CD14-positive monocyte (primary cell): ENCODE measurements at regions not wholly inside any gene's neighbourhood (a gene's known extent, or its start where the extent isn't known, plus 50 kb on each side); places are given as distances from the start of the nearest gene placed in this dataset.

ENCODE experiments used
- DNase-seq, 3 donors: peaks; one replicate each; pipeline ENCODE4 v3.0.0-alpha.2; 2011 to 2022
- H2AFZ ChIP-seq: 2 replicates; pipeline ENCODE4 v1.6.0; 2012; ENCODE audit warnings: mild to moderate bottlenecking, low read depth, low read length, inconsistent platforms; ENCODE audit not compliant: insufficient read depth, poor library complexity, severe bottlenecking
- H3K27ac ChIP-seq, 2 donors: 1 replicate in 1 of 2; 2 replicates in 1 of 2; pipeline ENCODE4 v1.5.1; 2012 to 2013; ENCODE audit warnings: low read length in 2 of 2, control low read depth in 1 of 2, inconsistent platforms in 1 of 2, low read depth in 1 of 2, mild to moderate bottlenecking in 1 of 2
- H3K27me3 ChIP-seq, 2 donors: one replicate each; pipeline versions ENCODE4 v1.6.0 to v1.6.1; 2011 to 2013; ENCODE audit warnings: low read length in 2 of 2; ENCODE audit not compliant: control insufficient read depth in 2 of 2, insufficient read depth in 2 of 2
- H3K36me3 ChIP-seq, 2 donors: replicated peaks in 1 of 2; 1 replicate in 1 of 2; 2 replicates in 1 of 2; pipeline versions ENCODE4 v1.5.1 to v1.6.1; 2012 to 2013; ENCODE audit warnings: low read length in 2 of 2, control low read depth in 1 of 2, inconsistent platforms in 1 of 2, mild to moderate bottlenecking in 1 of 2; ENCODE audit not compliant: insufficient read depth in 2 of 2, control insufficient read depth in 1 of 2
- H3K4me1 ChIP-seq, 2 donors: 1 replicate in 1 of 2; 2 replicates in 1 of 2; pipeline versions ENCODE4 v1.5.1 to v1.6.1; 2012 to 2013; ENCODE audit warnings: low read length in 2 of 2, control low read depth in 1 of 2, inconsistent platforms in 1 of 2, mild to moderate bottlenecking in 1 of 2, moderate library complexity in 1 of 2; ENCODE audit not compliant: insufficient read depth in 2 of 2, control insufficient read depth in 1 of 2
- H3K4me2 ChIP-seq: replicated peaks from 2 replicates; pipeline ENCODE3; 2012; ENCODE audit warnings: low read length, moderate library complexity, mild to moderate bottlenecking; ENCODE audit not compliant: poor library complexity, severe bottlenecking; ENCODE audit errors: extremely low read depth
- H3K4me3 ChIP-seq, 3 experiments: fragments of 200-600 bp in 1 of 3; sonication (generic) in 1 of 3; replicated peaks in 1 of 3; 1 replicate in 2 of 3; 2 replicates in 1 of 3; pipeline ENCODE4 v1.5.1; 2011 to 2013; ENCODE audit warnings: low read length in 3 of 3, mild to moderate bottlenecking in 3 of 3, control low read depth in 2 of 3, low read depth in 2 of 3, inconsistent platforms in 1 of 3, moderate library complexity in 1 of 3
- H3K79me2 ChIP-seq: 2 replicates; pipeline ENCODE4 v1.6.0; 2012; ENCODE audit warnings: mild to moderate bottlenecking, control low read depth, inconsistent platforms, low read length, moderate library complexity; ENCODE audit not compliant: insufficient read depth
- H3K9ac ChIP-seq: 2 replicates; pipeline ENCODE4 v1.6.0; 2017; ENCODE audit warnings: low read length, mild to moderate bottlenecking; ENCODE audit not compliant: insufficient read depth, poor library complexity, severe bottlenecking
- H3K9me3 ChIP-seq, 2 donors: replicated peaks in 1 of 2; 1 replicate in 1 of 2; 2 replicates in 1 of 2; pipeline versions ENCODE4 v1.5.1 to v1.6.1; 2012 to 2013; ENCODE audit warnings: low read length in 2 of 2, control low read depth in 1 of 2; ENCODE audit not compliant: control insufficient read depth in 1 of 2, insufficient read depth in 1 of 2
- H4K20me1 ChIP-seq: 2 replicates; pipeline ENCODE4 v1.6.0; 2012; ENCODE audit warnings: mild to moderate bottlenecking, low read length, control low read depth, moderate library complexity; ENCODE audit not compliant: insufficient read depth
- H3K27ac Mint-ChIP-seq, 7 donors: one replicate each; pipeline ENCODE4 v1.8.0; 2020; ENCODE audit warnings: mild to moderate bottlenecking in 7 of 7, mixed read lengths in 7 of 7, moderate library complexity in 6 of 7, inconsistent platforms in 2 of 7
- H3K27me3 Mint-ChIP-seq, 3 donors: one replicate each; pipeline ENCODE4 v1.8.0; 2021 to 2022; ENCODE audit warnings: low read depth in 3 of 3, mild to moderate bottlenecking in 3 of 3, mixed read lengths in 3 of 3, moderate library complexity in 3 of 3, inconsistent platforms in 1 of 3
- H3K36me3 Mint-ChIP-seq, 2 donors: one replicate each; pipeline ENCODE4 v1.8.0; 2020; ENCODE audit warnings: mixed read lengths in 2 of 2, inconsistent platforms in 1 of 2, mild to moderate bottlenecking in 1 of 2
- H3K4me1 Mint-ChIP-seq: one replicate; pipeline ENCODE4 v1.8.0; 2020; ENCODE audit warnings: mild to moderate bottlenecking, mixed read lengths
- H3K4me3 Mint-ChIP-seq, 2 donors: one replicate each; pipeline ENCODE4 v1.8.0; 2020; ENCODE audit warnings: mild to moderate bottlenecking in 2 of 2, mixed read lengths in 2 of 2, moderate library complexity in 1 of 2
- H3K9me3 Mint-ChIP-seq, 7 donors: one replicate each; pipeline ENCODE4 v1.8.0; 2020 to 2022; ENCODE audit warnings: mixed read lengths in 7 of 7, mild to moderate bottlenecking in 6 of 7, moderate library complexity in 6 of 7, inconsistent platforms in 2 of 7
- CTCF ChIP-seq: fragments of 200-600 bp; IDR thresholded peaks from one replicate; pipeline ENCODE4 v1.8.0; 2022; ENCODE audit warnings: antibody characterized with exemption, mild to moderate bottlenecking
- WGBS: methylation state at CpG from one replicate; pipeline ENCODE4 v1.1.5; 2013; ENCODE audit warnings: missing lambda C conversion rate; ENCODE audit not compliant: insufficient coverage; 5-methylcytosine and 5-hydroxymethylcytosine counted together
- intact Hi-C, 2 donors: fragments of 100-400 bp; cut with micrococcal nuclease; formaldehyde crosslinking; loops; one replicate each; pipeline versions ENCODE4 v1.15.0 to v1.15.1; 2023

- peaks cover 24 to 53% of the 10 kb centered on the region in 2 donors for H3K27me3 ChIP-seq
- peaks cover 0 to 16% of the 10 kb centered on the region in 2 donors for H3K9me3 ChIP-seq
- H4K20me1 ChIP-seq = no peaks in the 10 kb centered on the region
- intact Hi-C loops = no loop called here
- Mint-ChIP-seq H3K9me3 (peaks cover 0 to 4% (median 0%) of the 10 kb centered on the region in 7 donors), H3K36me3 (no peaks in the 10 kb centered on the region), H3K27ac (no peak overlapping the region), H3K27me3 (peaks cover 0 to 20% (median 19%) of the 10 kb centered on the region in 3 donors), H3K4me3 (peak overlapping the region in 1 of 2 donors; percentile 59), H3K4me1 (no peaks in the 10 kb centered on the region)
- H3K36me3 ChIP-seq = no peaks in the 10 kb centered on the region
- no peak overlapping the region for H3K4me3 ChIP-seq
- no peak for DNase-seq
- no peaks in the 10 kb centered on the region for H3K79me2 ChIP-seq
- H3K4me2 ChIP-seq = no peak overlapping the region
- H3K4me1 ChIP-seq = no peaks in the 10 kb centered on the region
- WGBS = 67% methylated on average over 5 of the region's 12 CpGs
- no peak overlapping the region for H3K9ac ChIP-seq
- TF ChIP-seq CTCF = no peak
- no peak overlapping the region for H2AFZ ChIP-seq
- no peak overlapping the region for H3K27ac ChIP-seq
These were observed 104.3 kb downstream of the EDN3 start for GRCh38 chr20:59404749-59405148.

- no peak for DNase-seq
- H3K4me3 ChIP-seq = no peak overlapping the region
- no peak overlapping the region for H3K9ac ChIP-seq
- H4K20me1 ChIP-seq = no peaks in the 10 kb centered on the region
- no peaks in the 10 kb centered on the region for H3K36me3 Mint-ChIP-seq
- H2AFZ ChIP-seq = no peak overlapping the region
- H3K27ac ChIP-seq = no peak overlapping the region
- H3K9me3 ChIP-seq = peaks cover 0 to 16% of the 10 kb centered on the region in 2 donors
- intact Hi-C loops = no loop called here
- H3K79me2 ChIP-seq = no peaks in the 10 kb centered on the region
- WGBS = 67% methylated on average over 7 of the region's 15 CpGs
- TF ChIP-seq CTCF = no peak
- H3K4me3 Mint-ChIP-seq = peak overlapping the region in 1 of 2 donors; percentile 7
- peaks cover 0 to 20% (median 19%) of the 10 kb centered on the region in 3 donors for H3K27me3 Mint-ChIP-seq
- H3K4me1 ChIP-seq = no peaks in the 10 kb centered on the region
- peaks cover 0 to 4% (median 0%) of the 10 kb centered on the region in 7 donors for H3K9me3 Mint-ChIP-seq
- H3K27me3 ChIP-seq = peaks cover 24 to 45% of the 10 kb centered on the region in 2 donors
- no peak overlapping the region for H3K27ac Mint-ChIP-seq
- no peaks in the 10 kb centered on the region for H3K4me1 Mint-ChIP-seq
- no peaks in the 10 kb centered on the region for H3K36me3 ChIP-seq
- no peak overlapping the region for H3K4me2 ChIP-seq
These were observed 105.1 kb downstream of the EDN3 start for GRCh38 chr20:59405226-59406200.
